NCI-H748 treated with DMSO at 0.1 percent for 48 hours (cell line): ENCODE measurements at regions not wholly inside any gene's neighbourhood (a gene's known extent, or its start where the extent isn't known, plus 50 kb on each side); places are given as distances from the start of the nearest gene placed in this dataset.
"Not testable (repeated sequence)": the region's sequence is repeated elsewhere in the genome, so short reads cannot be mapped to it uniquely, and the experiment has no call there.

Experiments used
- DNase-seq: peaks from one replicate; lab custom pipeline; 2025; lab: John Stamatoyannopoulos, UW

DNA sequence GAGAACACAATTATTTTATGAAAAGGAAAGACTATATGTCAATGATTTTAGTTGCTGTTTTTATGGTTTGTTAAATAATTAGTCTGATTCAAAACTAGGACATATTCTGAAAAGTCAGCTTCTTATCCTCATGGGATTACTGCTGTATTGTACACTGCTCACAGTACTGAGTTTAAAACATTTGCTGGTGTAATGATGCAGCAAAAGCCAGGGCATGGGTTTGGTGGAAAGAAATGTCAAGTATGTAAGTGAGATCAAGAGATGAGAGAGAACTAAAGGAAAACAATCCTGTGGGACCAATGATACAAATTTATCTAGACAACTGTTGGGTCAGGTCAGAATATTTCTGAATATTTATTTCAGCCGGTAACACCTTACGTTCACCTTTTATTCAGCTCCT lies 210.1 kb upstream of the ARHGEF26 start:
- DNase-seq: no peak

DNA sequence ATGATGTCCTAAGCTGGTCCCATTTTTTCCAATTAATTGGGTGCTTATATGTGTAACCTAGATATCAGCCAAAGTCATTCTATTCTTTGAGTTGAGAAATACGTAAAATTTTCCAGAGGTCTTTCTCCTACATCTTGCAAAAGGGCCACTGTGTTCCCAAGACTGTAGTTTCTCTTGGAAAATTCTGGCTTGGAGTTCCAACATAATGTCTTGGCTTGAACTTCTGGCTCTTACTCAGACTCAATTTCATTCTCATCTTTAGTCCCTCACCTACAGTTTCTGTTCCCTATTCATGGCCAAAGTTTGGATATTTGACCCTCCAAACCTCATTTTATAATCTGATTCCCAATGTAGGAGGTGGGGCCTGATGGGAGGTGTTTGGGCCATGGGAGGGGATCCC lies 201.4 kb upstream of the ARHGEF26 start:
- no peak for DNase-seq

DNA sequence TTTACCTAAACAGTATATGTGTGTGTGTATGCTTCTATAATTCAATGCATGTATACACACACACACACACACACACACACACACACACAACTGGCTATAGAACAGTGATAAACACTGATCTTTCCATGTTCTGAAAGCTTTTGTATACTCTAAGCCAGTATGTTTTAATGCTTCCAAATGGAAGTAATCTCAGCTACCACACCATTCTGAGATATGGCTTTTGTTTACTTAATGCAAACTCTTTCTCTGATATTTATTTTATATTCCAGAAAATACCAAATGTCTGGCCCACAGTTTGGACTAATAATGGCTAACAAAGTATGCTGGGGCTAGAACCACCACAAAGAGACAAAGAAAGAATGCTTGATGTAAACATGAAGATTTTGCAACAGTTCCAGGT lies 199.4 kb upstream of the ARHGEF26 start:
- no peak for DNase-seq

DNA sequence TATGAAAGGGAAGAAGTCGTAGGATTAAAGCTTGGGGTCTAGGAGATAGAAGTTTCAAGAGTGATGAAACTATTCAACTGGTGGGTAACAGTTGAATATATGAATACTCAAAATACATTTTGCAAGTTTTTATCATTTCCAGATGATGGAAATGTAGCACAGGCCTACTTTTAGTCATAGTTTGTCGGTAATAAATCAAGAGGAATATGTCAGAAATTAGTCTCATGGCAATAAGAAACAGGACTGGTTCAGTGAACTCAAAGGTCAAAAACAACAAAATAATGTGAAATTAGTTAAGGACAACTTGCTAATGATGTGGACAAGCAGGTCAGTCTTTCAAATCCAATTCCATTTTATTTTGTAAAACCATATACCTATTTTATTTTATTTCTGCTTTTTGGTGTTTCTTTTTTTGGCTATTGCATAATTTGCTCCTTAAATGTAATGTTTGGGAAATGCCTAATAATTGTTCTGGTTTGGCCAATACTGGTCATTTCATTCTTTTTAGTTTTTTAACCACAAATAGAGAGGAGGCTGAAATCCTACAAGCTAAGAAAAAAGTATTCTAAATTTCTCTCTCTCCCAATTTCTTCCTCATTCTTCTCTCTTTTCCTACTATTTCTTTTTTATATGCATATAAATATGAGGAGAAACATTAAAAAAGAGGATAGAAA lies 195.2 kb upstream of the ARHGEF26 start:
- no peak for DNase-seq

DNA sequence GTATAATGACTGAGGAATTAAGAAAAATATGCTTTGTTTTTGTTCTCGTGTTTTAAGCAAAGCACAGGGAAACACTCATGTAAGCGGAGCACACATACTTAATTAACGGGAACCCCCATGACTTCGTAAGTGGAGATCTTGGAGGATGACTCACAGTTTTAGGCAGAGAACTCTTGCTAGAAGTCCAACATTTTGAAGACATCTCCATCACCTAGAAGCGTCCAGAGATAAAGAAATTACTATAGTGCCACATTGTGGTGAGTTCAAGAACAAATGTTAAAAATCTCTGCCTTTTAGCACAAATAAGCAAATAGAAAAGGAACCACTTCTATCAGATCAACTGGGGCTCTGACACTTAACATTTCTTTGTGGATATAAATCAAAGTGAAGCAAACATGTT lies 194.1 kb upstream of the ARHGEF26 start:
- no peak for DNase-seq

DNA sequence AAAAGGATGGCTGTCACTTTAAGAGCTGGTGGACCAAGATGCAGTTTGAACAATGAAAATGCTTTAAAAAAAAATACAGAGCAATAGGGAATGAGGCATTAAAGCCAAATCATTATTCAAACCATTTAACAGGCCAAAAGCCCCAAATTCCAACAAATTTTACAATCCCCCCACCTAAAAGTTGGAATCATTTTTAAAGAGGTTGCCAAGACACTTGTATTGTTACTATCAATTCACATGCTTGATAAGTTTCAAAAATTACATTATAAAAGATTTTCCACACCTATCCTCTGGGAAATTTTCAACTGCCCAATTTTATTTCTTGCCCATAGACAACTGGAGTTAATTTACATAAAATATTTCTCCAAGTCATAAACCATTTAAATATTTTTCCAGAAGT lies 192.3 kb upstream of the ARHGEF26 start:
- no peak for DNase-seq

DNA sequence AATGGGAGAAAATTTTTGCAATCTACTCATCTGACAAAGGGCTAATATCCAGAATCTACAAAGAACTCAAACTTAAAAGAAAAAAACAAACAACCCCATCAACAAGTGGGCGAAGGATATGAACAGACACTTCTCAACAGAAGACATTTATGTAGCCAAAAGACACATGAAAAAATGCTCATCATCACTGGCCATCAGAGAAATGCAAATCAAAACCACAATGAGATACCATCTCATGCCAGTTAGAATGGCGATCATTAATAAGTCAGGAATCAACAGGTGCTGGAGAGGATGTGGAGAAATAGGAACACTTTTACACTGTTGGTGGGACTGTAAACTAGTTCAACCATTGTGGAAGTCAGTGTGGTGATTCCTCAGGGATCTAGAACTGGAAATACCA lies 187.7 kb upstream of the ARHGEF26 start:
- DNase-seq: not testable (repeated sequence)

DNA sequence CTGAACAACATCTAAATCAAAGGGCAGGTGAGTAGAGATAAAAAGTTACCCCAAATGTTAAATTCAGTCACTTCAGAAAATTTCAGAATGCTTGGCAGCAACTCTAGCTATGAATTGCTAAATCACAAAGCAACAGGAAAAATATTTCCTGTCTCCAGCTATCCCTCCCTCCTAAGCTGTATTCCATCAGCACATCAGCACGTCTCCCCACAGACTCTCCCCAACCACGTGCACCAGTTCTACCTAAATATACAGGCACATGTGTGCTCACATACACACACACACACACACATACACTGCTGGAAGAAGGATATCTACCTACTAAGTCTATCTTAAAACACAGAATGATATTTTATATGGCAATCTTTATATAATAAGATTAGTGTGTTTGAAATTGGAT lies 177.1 kb upstream of the ARHGEF26 start:
- DNase-seq: no peak

DNA sequence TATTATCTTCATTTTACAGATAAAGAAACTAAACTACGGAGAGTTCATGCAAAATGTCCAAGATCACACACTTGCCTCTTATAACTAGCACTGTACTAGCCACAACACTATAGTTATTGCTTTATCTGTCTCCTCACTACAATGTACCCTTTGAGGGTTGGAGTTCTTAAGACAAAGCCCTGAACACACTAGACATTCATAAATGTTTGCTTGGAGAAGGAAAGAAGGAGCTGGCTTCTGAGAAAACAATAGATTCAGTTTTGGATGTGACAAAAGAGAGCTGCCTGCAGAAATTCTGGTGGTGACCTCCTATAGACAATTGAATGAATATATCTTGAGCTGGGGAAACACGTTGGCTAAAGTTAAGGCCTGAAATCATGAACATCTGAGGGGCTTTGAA lies 169.9 kb upstream of the ARHGEF26 start:
- DNase-seq: no peak

DNA sequence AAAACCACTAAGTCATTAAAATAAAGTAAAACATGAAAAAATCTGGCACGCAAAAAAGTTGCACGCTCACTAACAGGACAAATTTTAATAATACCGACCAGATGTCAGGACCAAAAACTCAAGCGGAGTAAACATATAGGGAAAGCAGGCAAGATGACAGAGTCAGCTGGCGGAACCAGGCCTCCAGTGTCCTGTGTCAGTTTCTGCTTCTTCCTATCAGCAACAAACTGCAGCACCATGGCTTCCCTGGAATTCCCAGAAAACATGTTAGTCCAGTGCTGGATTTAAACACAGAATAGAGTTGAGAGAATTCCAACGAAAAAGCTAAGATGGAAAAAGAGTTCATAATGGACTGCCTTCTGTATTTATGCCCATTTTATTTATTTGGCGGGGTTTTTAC lies 169.1 kb upstream of the ARHGEF26 start:
- DNase-seq: no peak

DNA sequence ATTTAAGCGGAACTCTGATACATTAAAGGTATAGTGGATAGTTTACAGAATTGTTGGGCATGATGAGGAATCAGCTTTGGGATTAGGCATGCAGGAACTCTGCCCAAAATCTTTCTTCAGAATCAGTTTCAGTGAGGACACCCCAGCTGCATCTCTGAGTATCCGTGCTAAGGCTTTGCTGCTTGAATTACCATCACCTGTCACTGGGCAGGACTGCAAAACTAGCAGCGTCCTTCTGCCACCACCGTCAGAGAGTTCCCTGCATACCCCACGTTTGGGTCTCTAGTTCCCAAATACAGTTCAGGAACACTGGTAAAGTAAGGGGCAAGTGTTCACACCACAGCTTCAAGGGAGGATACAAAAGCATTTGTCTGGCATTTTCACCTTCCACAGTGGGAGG lies 164.6 kb upstream of the ARHGEF26 start:
- DNase-seq: no peak

DNA sequence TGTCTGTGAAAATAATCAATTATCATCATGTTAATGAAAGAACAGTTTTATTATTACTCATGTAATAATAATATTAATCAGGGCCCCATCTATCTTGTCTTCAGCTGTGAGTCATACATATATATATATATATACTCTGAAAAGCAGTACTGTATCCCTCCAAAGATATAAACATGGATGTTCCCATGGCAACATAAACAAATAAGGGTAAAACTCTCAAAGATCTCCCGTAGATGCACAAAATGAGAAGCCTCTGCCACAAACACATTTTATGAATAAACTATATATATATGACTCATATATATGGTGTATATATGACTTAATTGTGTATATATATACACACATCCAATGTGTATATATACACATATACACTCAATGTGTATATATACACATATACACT lies 163.8 kb upstream of the ARHGEF26 start:
- no peak for DNase-seq

DNA sequence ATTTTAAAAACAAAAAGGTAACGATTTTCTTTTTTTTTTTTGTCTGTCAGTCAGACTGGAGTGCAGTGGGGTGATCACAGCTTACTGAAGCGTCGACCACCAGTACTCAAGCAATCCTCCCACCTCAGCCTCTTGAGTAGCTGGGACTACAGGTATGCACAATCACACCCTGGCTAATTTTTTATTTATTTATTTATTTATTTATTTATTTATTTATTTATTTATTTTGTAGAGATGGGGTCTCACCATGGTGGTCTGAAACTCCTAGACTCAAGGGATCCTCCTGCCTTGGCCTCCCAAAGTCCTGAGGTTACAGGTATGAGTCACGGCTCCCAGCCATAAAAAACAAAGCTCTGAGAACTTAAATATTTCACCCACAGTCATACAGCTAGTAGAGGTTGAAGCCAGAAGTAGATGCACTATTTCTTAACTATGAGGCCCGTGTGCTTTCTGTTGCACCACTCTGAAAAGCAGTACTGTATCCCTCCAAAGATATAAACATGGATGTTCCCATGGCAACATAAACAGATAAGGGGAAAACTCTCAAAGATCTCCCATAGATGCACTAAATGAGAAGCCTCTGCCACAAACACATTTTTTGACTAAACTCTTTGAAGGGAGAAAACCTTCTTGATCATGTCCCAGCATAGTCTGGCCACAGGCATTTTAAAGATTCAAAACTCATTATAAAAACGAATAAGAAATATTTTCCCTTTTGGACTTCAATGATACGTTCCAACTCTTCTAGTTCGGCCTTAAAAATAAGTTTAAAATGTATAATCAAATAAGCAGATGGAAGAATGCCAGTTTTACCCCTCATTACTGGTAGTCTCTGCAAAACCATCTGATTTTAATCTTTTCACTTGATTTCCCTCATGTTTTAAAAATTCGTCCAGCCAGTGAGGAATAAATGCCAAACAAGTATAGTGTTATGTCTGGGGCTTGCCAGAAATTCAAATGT lies 162.3 kb upstream of the ARHGEF26 start:
- DNase-seq: no peak

DNA sequence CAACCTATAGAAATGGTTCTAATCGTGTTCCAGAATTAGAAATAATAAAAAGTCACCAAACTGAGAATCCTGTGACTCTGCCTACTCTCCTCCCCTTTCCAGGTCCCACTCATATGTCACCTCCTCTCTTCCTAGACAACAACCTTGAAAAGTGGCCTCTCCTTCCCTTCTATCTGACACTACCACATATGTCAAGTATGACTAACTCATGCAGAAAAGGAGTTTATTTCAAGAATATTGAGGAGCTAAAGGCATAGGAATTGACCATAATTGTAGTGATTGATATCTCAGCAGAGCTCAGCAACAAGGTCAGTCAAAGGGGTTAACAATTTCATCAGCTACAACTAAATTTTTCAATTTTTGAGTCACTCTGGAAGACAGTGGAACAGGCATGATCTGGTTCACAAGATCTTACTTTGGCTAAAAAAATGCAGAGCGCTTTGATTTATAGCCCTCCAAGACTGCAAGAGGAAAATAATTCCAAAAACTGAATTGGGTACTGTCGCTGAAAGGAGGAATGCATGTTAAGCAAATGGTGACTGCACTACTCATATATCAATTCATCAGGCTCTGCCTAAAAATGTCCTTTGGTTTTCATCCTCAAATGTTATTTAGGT lies 160.6 kb upstream of the ARHGEF26 start:
- DNase-seq: no peak

DNA sequence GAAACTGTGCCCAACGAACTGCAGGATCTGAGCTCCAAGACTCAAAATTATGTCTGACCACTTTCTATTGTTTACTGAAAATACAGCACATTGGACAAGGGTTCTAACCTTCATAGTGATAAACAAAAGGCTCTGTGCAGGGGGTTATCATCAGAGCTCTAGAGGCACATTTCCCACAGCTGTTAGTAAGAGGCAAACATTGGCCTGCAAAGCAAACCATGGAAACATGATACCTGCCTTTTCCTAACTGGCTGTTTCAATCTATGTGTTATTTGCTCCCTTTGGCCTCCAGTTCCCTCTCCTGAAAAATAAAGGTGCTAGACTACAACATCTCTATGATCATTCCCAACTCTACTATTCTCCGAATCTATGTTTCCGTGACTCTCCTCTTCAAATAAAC lies 159.7 kb upstream of the ARHGEF26 start:
- peak; percentile 53 for DNase-seq

DNA sequence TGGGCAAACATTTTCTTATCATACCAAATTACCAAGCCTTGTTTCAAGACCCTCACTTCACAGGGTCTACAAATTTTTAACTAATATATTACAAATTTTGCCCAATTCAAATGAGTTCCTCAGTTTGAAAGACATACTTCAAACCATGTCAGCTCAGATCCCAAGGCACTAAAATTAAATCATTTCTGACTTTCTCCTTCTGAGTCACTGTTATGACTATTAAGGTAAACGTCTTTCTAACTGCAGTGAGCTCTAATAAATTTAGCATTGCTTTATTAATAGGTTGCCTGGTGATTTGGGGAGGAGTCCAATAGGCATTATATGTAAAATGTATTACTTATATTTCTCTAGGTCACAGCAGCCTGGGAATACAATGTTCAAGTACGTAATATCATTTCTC lies 158.2 kb upstream of the ARHGEF26 start:
- DNase-seq: no peak

DNA sequence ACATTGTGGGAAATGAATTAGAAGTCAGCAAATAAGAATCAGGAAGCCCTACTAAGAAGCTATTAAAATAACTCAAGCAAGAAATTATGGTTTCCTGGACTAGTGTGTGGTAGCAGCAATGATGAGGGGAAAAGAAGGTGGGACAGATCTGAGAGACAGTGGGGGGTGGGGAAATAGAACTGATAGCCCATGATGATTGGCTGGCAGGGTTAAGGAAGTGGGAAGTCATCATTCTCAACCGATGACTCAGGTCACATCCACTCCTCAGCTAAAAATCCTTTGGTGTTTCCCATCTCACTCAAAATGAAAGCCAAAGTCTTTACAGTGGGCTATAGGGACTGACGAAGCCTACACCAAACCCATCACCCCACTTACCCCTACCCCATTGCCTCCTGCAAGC lies 153.9 kb upstream of the ARHGEF26 start:
- no peak for DNase-seq

DNA sequence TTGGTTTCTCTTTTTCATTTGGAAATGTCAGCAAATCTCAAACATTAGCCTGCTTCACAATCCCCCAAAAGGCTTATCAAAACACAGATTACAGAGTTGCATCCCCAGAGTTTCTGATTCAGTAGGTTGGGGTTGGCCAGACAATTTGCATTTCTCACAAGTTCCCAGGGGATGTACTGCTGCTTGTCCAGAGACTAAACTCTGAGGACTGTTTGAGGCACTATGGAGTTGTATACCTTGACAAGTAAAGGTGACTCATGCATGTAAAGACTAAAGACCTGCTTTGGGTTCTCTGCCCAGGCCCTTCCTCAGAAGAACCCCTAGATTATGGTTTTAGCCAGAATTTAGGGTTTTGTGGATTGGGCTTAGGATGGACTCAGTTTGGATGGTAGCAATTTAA lies 151.1 kb upstream of the ARHGEF26 start:
- no peak for DNase-seq

DNA sequence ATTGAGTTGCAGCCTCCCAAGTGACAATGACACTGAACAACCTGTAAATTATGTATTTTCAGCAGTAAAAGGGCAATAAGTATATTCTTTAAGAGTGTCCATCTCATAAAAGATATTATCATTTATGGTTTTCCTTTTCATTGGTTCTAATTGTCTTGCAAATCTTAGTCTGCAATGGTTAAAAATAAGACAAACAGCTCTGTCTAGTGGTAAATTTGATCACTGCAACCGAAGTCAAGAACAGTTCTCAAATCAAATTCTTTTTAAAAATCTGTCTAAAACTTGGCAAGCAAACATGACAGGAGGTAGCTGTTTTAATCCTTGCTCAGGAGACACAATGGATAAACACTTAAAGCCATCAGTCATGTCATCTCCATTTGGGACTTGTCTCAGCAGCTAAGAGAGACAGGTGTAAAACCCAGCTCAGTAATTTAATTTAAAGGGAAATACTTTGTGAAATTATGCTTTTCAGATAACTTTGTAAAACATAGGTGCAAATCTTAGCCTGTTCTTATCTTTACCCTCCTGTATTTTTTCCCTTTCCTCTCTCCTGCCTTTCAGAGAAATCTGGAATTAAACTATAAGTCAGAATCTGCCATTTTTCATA lies 150.3 kb upstream of the ARHGEF26 start:
- DNase-seq: no peak

DNA sequence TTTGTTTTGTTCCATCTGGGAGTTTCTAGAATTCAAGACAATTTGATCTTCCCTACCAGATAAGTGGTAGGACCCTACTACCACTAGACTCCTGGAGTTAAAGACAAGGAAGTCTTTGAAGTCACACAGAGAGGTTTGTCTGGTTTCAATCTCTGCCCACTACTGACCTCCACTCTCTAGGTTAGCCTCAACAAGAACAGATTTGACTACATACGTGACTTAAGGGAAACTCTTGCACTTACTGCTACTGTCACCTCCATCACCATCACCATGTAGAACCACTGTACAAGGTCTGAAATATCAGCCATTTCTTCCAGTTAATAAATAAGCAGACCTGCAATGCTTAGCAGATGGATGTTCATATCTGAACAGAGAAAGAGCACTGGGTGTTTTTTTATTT lies 148.3 kb upstream of the ARHGEF26 start:
- DNase-seq: no peak

DNA sequence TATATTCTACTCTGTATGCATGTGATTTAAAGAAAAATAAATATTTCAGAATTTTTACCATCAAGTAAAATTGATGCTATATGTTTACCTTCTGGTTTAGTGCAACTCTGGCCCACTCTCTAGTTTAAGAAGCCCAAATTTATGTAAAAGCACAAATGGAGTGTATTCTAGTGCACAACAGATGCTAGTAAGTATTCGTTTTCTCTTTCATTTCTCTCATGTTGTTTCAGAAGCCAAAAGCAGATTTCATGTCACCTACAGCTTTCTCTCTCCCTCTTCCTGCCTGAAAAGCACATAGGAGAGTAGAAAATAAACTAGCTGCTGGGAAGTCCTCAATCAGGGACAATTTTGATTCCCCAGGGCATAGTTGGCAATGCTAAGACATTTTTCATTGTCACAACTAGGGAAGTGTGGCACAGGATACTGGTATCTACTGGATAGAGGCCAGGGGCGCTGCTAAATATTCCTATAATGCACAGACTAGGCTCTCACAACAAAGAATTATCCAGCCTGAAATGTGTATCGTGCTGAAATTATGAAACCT lies 147.4 kb upstream of the ARHGEF26 start:
- no peak for DNase-seq

DNA sequence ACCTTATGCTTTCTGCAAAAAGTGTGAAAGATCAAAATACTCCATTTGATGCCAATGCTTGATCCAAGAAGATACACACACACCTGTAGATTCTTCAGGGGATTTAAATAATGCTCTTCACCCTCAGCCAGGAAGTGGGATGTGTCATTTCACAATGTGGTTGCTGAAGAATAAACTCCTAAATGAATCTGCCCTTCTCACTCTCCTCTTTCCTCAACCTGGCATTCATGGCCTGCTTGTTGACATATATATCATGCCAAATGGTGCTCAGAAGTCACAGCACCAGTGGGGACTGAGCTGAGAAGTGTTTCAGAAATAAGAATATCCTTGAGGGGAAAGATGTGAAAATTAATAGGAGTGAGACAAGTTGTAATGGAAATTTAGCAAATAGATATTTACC lies 146.6 kb upstream of the ARHGEF26 start:
- no peak for DNase-seq
